ENCODE measurements at regions not wholly inside any gene's neighbourhood (a gene's known extent, or its start where the extent isn't known, plus 50 kb on each side); places are given as distances from the start of the nearest gene placed in this dataset.

DNA sequence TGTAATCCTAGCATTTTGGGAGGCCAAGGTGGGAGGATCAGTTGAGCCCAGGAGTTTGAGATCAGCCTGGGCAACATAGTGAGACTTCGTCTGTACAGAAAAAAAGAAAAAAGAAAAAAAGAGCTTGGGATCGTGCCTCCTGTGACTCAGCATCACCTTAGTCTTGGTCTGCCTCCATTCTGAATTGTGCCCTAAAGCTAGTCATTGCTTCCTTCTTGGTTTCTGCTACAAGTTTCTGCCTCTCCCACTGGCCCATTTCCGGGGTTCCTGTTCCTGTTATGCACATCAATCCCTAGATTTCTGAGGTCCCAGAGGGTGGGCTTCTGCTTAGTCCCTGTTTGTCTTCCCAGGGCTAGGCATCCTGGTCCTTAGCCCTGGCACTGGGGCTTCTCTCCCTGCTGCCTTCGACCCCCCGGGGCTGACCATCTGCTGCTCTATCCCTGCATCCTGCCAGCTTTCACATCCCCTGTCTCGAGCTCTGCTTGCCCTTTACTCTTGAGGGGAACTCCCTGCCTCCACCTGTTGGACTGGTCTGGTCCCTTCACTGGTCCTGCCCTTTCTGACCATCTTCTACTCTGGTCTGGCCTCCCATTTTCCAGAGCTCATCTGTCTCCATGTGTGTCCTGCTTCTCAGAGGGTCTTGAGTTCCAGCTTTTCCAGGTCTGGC lies 77.5 kb upstream of the ESR1 start:
- TF ChIP-seq, protein P1, sequence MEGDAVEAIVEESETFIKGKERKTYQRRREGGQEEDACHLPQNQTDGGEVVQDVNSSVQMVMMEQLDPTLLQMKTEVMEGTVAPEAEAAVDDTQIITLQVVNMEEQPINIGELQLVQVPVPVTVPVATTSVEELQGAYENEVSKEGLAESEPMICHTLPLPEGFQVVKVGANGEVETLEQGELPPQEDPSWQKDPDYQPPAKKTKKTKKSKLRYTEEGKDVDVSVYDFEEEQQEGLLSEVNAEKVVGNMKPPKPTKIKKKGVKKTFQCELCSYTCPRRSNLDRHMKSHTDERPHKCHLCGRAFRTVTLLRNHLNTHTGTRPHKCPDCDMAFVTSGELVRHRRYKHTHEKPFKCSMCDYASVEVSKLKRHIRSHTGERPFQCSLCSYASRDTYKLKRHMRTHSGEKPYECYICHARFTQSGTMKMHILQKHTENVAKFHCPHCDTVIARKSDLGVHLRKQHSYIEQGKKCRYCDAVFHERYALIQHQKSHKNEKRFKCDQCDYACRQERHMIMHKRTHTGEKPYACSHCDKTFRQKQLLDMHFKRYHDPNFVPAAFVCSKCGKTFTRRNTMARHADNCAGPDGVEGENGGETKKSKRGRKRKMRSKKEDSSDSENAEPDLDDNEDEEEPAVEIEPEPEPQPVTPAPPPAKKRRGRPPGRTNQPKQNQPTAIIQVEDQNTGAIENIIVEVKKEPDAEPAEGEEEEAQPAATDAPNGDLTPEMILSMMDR (conservative IDR thresholded peaks at IDR 0.05 in 1 of 2, IDR thresholded peaks at IDR 0.05 in 1 of 2; ENCODE audit: extremely low read depth in 1 of 2, insufficient read depth in 1 of 2, low read depth in 1 of 2, low read length in 2 of 2), result no peak
- TF ChIP-seq EZH2 (IDR thresholded peaks at IDR 0.05; ENCODE audit: borderline replicate concordance, low read length), result no peak
